D721Med (cell line): ENCODE measurements at regions not wholly inside any gene's neighbourhood (a gene's known extent, or its start where the extent isn't known, plus 50 kb on each side); places are given as distances from the start of the nearest gene placed in this dataset.

Source experiments
- DNase-seq: peaks from one replicate; pipeline ENCODE4 v3.0.0; 2011; ENCODE audit warnings: low spot score; ENCODE audit not compliant: insufficient read length
- FAIRE-seq: peaks from 2 replicates; lab custom pipeline; 2011; peaks lifted over from hg19 to GRCh38; lab: Jason Lieb, UNC
- CTCF ChIP-seq: IDR thresholded peaks from 2 replicates; pipeline ENCODE4 v1.5.1; 2012; ENCODE audit warnings: mild to moderate bottlenecking, control low read depth; ENCODE audit not compliant: insufficient read depth; ENCODE audit errors: missing control alignments

- no peak for TF ChIP-seq CTCF
- FAIRE-seq (no peak), DNase-seq (no peak)
These were observed 1080.1 kb upstream of the ALCAM start for GRCh38 chr3:104286645-104287044.

GRCh38 chr3:104291437-104291851 lies 1075.3 kb upstream of the ALCAM start:
- no peak for TF ChIP-seq CTCF
- FAIRE-seq, result no peak
- DNase-seq, result no peak

DNA sequence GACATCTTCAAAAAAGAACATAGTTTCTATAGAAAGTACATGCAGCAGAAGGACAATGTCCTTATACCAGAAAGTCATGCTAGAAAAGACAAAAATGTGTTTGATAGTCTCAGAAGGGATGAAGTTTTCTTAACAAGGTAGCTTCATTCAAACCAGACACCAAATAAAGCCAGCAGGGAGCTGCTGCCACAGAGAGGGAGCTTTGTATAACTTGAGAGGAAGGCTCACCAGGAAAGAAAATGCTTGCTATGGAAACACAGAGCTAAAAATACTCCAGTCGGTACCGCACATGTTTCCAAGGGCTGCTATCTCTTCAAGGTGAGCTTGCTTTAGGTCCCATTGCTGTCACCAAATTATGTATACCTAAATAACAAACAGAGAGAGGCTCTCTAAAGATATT lies 1074.8 kb upstream of the ALCAM start:
- TF ChIP-seq CTCF, result no peak
- FAIRE-seq (no peak), DNase-seq (no peak)

GRCh38 chr3:104297617-104298016 lies 1069.1 kb upstream of the ALCAM start:
- FAIRE-seq (no peak), DNase-seq (no peak)
- no peak for TF ChIP-seq CTCF

- TF ChIP-seq CTCF, result no peak
- DNase-seq, result no peak
- FAIRE-seq, result no peak
These were observed 1068.0 kb upstream of the ALCAM start for GRCh38 chr3:104298662-104299061.

DNA sequence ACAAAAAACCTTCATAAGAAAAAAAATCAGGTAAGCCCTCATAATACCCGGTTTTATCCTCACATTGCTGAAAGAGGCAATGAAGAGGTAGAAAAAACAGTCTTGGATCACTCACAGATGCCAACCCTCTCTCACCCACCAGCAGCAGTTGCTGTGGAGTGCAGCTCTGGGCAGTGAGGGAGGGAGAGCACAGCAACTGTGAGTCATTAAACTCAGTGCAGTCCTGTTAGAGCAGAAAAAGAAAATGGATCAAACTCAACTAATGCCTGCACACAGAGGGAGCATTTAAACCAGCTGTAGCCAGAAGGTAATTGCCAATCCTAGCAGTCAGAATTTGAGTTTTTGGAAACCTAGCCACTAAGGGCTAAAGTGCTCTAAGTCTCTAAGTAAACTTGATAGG lies 1050.6 kb upstream of the ALCAM start:
- DNase-seq, result no peak
- FAIRE-seq, result no peak
- TF ChIP-seq CTCF, result no peak

DNA sequence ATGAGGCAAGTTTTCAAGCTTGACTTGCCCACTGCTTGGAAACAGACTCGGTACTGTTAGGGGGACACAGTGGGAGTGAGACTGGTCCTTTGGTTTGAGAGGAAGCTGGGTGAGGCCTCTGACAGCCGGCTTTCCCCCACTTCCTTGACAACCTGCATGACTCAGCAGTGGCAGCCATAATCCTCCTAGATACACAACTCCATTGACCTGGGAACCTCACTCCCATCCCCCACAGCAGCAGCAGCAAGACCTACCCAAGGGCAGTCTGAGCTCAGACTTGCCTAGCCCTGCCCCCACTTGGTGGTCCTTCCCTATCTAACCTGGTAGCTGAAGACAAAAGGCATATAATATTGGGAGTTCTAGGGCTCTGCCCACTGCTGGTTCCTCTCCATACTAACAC lies 1043.5 kb upstream of the ALCAM start:
- no peak for TF ChIP-seq CTCF
- FAIRE-seq, result no peak
- no peak for DNase-seq
